Renal cortex interstitium (tissue), 11 donors: ENCODE measurements at regions not wholly inside any gene's neighbourhood (a gene's known extent, or its start where the extent isn't known, plus 50 kb on each side); places are given as distances from the start of the nearest gene placed in this dataset.

Experiments used
- DNase-seq, 11 donors: peaks; one replicate each; pipeline ENCODE4 v3.0.0-alpha.2; 2013; ENCODE audit warnings: low read depth in 9 of 11, low spot score in 4 of 11; ENCODE audit errors: extremely low read depth in 1 of 11

DNA sequence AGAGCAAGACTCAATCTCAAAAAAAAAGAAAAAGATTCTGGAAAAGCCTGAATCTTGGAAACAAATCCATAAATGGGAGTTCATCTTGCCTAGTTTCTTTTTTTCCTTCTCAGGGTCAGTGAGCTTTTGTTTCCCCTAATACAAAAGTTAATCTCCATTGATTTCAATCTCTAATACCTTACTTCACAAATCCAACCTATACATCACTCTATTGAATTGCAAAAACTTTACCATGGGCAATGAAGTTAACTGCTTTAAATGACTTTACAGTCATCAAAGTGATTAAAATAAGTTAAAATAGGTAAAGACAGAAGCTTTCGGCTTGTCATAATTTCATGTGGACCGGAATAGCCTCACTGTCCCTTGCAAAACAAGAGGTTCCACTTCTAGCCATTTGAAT, 1012.7 kb upstream of the SEL1L start:
- DNase-seq: no peak

- DNase-seq: no peak
These were observed 1015.8 kb upstream of the SEL1L start for GRCh38 chr14:82549306-82549990.

GRCh38 chr14:82562881-82563280, 1029.2 kb upstream of the SEL1L start:
- DNase-seq: no peak

GRCh38 chr14:82565825-82566224, 1032.2 kb upstream of the SEL1L start:
- DNase-seq: no peak

DNA sequence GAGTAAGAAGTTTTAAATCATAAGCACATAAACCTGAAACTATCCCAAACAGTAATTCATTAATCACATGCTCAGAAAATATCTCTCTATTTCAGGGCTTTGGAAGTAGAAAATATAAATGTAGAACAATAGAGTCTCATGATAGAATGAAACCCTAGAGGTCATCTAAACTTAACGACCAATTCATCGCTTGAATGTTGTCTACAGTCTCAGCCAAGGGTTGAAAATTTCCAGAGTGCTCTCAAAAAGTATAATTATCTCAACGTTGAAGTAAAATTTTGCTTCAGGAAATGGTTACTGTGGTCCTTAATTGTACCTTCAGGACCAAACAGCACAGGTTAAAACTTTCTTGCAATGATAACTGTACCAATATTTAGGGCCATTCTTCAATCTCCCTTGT, 1053.6 kb upstream of the SEL1L start:
- DNase-seq: no peak

GRCh38 chr14:82595466-82595865, 1061.8 kb upstream of the SEL1L start:
- DNase-seq: no peak

DNA sequence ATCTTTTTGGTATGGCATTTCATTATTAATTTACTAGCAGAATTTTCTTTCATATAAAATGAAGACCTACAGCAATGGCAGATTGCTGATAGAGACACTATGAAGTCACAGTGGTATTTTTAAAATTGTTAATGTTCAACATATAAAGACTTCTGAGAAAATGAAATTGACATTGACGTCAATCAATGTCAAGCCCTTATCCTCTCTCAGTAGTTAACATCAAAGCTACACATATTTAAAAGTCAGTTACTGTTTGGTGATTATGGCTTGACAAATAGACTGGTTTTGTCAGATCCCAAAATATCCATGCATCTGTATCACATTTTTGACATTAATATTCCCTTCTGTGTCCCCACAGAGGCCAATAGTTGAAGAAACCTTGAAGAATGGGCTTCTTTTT, 1069.1 kb upstream of the SEL1L start:
- no peak for DNase-seq

DNA sequence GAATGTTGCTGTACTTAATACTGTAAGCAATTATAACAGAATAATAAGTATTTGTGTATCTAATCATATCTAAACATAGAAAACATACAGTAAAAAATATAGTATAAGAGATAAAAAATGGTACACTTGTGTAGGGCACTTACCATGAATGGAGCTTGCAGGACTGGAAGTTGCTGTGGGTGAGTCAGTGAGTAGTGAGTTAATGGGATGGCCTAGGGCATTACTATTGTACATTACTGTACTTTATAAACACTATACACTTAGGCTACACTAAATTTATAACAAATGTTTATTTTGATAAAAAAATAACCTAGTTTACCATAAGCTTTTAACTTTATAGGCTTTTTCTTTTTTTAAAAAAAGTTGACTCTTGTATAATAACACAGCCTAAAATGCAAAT, 1071.2 kb upstream of the SEL1L start:
- no peak for DNase-seq

DNA sequence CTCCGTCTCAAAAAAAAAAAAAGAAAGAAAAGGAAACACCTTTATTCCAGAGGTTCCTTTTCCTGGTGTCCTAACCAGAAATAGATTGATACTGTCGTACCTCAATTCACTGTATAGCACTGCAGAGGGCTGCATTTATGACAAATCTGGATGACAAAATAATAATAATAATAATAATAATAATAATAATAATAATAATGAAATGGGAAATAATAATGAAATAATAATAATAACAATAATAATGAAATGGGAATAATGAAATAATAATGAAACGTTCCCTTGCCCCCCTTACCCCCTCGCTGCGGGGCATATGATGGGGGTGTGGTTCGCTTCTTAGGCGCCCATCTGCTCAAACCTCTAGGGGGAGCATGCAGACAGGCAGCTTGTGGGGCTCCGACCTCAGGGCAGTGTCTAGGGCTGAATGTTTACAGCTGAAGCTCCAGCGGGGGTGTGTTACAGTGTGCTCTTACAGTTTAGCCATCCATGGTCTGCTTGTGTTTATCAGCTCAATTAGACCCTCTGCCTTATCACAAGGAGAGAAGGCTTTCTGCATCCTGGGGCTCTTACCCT, 1088.3 kb upstream of the SEL1L start:
- DNase-seq: no peak

DNA sequence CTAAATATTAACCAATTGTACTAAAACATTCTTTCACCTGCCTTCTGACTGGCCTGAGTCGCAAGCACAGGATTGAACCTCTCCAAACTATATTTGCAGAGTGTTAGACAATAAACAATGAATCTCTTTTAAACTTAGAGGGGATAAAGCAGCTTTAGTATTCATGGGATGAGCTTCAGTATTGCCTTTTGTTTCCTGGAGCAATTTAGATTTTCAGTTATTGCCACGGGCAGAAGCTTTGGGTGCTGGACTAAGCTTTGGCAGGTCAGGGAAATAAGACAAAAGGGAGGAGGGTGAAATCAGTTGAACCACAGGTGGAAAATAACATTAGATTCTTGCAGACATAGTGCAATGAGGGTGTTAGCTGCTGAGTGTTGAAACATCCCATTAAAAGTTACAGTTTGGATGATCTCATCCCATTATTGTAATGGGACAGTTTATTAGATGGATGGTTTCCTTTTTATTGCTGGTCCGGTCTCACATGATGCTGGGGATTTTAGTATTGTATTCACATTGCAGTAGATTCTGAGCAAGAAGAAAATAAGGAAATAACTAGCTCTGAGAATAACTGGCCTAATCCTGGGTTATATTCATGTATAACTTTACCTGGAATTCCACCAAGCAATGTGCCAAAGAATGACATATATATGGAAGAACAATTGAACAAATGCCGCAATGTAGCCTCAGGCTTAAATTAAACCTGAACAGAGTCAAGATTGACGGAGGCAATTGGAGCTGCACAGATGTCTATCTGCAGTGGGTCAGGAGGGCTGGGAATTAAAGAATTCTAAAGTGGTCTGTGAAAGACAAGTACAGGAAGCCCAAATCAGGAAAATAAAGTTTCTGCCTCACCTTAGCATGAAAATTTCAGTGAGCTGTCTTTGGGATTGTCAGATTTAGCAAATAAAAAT, 1092.8 kb upstream of the SEL1L start:
- no peak for DNase-seq

DNA sequence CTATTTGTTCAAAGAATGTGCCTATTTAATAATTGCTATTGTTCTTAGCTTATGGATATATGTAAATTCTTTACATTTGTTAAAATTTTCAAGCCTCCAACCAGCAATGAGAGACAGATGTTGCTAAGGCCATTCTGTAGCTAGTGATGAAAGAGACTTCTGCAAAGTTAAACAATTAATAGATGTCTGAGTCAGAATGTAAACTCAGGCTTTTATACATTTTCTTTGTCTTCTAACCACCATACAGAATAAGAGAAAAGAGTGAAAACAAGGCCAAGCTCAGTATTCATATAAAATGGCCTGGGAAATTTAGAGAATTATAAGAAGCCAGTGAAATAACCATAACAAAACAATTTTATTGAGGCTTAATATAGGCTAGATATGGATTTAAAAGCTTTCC, 1102.3 kb upstream of the SEL1L start:
- DNase-seq: no peak

- DNase-seq: no peak
These were observed 1102.8 kb upstream of the SEL1L start for GRCh38 chr14:82636426-82636825.

DNA sequence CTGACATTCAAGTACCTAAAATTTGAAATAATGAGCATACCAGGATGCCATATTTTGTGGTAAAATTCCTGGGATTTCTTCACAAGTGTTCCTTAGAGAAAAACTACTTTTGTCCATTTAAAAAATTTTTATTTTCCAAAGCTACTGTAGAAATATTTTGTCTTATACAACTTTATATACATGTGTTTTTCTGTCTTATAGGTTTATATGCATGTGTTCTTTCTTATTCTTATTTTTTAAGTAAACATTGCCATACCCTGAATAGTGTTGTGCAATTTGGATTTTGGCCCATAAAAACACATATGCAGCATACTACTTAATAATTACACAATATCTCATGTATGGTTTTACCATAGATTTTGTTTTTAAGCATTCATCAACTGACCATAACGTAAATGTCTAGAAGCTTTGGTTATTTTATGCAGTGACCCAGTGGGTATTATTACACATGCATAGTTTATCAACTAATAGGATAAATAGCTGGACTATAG, 1107.4 kb upstream of the SEL1L start:
- no peak for DNase-seq

DNA sequence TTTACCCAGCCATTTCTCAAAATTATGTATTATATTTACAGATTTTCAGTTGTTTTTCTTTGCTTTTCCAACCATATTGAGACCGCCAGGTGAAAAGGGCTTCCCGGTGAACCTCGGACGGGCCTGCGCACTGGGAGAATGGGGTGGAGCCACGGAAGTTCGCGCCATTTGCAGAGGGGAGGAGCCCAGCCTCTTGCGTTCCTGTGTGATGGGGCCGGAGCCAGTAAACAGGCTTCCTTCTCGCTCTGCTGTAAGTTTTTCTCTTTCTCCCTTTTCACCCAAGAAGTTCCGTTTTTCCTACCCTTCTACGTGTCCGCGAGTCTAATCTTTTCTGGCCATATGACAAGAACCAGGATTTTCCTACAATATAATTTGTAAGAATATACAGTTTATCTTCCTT, 1108.8 kb upstream of the SEL1L start:
- DNase-seq: peak in 1 of 11 donors; percentile 3

GRCh38 chr14:82647088-82647810, 1113.6 kb upstream of the SEL1L start:
- DNase-seq: no peak

DNA sequence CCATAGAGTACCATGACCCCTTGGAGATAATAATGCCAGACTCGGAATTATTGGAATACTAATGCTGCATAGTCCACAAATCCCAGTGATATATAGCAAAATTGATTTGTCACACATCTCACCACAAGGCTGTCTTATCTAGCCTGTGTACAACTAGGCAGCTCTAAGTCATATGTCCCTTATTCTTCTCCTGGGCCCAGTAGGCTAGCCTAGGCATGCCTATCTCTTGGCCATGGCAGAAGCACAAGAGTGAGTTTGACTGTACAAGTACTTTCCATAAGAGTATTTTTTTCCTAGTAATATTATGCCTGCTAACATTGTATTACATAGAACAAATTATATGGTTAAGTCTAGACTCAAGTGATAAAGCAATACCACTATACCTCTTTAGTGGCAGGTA, 1122.1 kb upstream of the SEL1L start:
- DNase-seq: no peak

- no peak for DNase-seq
These were observed 1123.6 kb upstream of the SEL1L start for GRCh38 chr14:82657186-82657675.

DNA sequence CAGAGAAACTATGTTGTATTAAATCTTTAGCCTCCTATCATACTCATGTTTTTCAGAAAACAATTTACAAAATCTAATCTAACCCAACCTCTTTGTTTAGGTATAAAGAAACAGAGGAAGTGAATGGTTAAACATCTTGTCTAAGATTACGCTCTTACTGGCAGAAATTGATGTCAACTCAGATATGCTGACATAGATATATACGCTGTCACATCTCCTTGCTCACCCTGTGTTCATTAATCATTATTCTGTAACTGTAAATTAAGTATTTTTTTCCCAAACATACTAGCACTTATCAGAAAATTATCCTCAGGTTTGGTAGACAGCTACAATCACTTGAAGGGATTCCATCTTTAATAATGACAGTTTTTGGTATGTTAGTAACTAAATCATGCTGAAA, 1127.6 kb upstream of the SEL1L start:
- DNase-seq: no peak

DNA sequence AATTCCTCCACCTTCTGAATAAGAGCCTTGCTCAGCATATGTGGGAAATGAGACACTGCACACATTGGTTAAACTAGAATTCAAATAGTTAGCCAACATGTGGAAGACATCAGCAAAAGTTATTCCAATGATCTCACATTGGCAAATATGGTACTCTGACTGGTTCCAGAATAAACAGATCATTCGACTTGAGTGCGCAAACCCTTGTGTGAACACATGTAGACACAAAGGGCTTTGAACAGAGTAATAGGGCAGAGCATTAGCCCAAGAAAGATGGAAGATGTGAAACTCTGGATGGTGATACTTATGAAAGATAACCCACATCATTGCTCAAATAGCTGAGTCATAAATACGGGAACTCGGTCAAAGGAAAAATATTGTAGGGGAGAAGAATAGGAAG, 1133.4 kb upstream of the SEL1L start:
- no peak for DNase-seq
